NCI-H82 treated with DMSO at 0.1 percent for 48 hours (cell line): ENCODE measurements at regions not wholly inside any gene's neighbourhood (a gene's known extent, or its start where the extent isn't known, plus 50 kb on each side); places are given as distances from the start of the nearest gene placed in this dataset.
"Not testable (repeated sequence)": the region's sequence is repeated elsewhere in the genome, so short reads cannot be mapped to it uniquely, and the experiment has no call there.

Source experiments
- DNase-seq: peaks from one replicate; lab custom pipeline; 2025; ENCODE audit not compliant: unreplicated experiment; lab: John Stamatoyannopoulos, UW

DNA sequence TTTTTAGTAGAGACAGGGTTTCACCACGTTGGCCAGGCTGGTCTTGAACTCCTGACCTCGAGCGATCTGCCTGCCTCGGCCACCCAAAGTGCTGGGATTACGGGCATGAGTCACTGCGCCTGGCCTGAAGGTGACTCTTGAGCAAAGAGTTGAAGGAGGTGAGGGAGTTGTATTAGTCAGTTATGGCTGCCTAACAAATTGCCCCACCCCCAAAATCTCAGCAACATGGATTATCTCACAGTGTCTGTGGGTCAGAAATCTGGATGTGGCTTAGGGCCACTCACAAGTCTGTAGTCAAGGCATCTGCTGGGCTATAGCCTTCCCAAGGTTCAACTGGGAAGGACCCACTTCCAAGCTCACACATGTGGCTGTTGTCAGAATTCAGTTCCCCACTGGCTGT is 52.8 kb upstream of the ADGRE5 start:
- DNase-seq: no peak

DNA sequence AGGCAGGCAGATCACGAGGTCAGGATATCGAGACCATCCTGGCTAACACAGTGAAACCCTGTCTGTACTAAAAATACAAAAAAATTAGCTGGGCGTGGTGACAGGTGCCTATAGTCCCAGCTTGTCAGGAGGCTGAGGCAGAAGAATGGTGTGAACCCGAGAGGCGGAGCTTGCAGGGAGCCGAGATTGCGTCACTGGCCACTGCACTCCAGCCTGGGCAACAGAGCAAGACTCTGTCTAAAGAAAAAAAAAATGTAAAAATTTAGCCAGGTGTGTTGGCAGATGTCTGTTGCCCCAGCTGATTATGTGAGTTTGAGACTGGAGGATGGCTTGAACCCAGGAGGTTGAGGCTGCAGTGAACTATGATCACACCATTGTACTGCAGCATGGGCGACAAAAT is 54.2 kb upstream of the ADGRE5 start:
- DNase-seq: not testable (repeated sequence)

GRCh38 chr19:14325863-14326262 is 55.4 kb upstream of the ADGRE5 start:
- no peak for DNase-seq

DNA sequence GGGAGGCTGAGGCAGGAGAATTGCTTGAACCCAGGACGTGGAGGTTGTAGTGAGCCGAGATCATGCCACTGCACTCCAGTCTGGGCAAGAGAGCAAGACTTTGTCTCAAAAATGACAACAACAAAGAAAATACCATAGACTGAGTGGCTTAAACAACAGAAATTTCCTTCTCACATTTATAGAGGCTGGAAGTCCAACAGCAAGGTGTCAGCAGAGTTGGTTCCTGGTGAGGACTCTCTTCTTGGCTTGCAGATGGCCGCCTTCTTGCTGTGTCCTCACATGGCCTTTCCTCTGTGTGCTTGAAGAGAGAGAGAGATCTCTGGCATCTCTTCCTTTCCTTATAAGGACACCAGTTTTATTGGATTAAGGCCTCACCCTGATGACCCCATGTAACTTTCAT is 56.1 kb upstream of the ADGRE5 start:
- no peak for DNase-seq

- no peak for DNase-seq
These were observed 58.3 kb upstream of the ADGRE5 start for GRCh38 chr19:14322889-14323463.

GRCh38 chr19:14320253-14320652 is 61.0 kb upstream of the ADGRE5 start:
- no peak for DNase-seq

GRCh38 chr19:14319720-14320119 is 61.5 kb upstream of the ADGRE5 start:
- DNase-seq: not testable (repeated sequence)

DNA sequence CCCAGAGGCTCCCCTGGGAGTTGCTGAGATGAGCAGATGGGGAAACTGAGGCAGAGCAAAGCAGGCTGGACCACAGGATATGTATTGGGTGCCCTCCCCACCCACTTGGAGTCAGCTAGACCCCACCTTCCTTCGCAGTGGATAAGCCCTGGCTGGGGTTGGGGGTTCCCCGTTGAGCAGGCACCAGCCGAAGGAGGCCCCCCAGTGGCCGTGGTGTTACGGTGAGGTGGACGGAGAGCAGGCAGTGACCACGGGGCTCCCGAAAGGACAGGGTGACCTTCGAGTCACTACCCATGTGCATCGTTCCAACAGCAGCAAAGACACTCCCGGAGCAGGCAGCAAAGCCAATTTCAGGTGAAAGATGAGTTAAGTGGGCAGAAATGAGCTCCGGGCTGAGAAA is 62.4 kb upstream of the ADGRE5 start:
- DNase-seq: no peak

DNA sequence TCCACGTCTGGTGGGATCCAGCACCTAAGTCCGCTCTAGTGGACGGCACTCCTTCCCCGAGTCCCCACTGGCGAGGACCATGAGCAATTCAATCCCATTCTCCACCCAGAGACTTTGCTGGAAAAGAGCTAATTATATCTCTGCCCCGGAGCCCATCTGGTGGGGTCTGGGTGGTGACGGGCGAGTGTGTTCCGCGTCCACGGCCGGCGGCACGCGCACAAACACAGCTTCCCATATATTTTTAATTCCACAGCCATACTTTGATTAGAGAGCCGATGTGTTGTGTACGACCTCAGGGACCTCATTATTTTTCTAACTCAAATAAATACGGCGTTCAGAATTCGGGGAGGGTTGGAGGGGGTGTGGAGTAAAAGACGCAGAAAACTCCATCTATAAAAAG is 64.1 kb upstream of the ADGRE5 start:
- no peak for DNase-seq

GRCh38 chr19:14315433-14315832 is 65.8 kb upstream of the ADGRE5 start:
- no peak for DNase-seq

GRCh38 chr19:14310055-14310454 is 71.2 kb upstream of the ADGRE5 start:
- DNase-seq: no peak

GRCh38 chr19:14305706-14306105 is 75.5 kb upstream of the ADGRE5 start:
- DNase-seq: peak; percentile 25

DNA sequence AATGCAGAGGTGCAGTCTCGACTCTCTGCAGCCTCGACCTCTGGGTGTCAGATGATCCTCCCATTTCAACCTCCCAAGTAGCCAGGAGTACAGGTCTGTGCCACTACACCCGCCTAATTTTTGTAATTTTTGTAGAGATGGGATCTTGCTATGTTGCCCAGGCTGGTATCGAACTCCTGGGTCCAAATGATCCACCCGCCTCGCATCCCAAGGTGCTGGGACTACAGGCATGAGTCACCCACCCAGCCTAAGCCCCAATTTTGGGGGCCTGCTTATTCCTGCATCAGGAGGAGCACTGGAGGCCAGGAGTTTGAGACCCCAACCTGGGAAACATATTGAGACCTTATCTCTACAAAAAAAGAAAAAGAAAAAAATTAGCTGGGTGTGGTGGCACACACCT is 80.1 kb upstream of the ADGRE5 start:
- no peak for DNase-seq

GRCh38 chr19:14300303-14300702 is 80.9 kb upstream of the ADGRE5 start:
- DNase-seq: no peak

DNA sequence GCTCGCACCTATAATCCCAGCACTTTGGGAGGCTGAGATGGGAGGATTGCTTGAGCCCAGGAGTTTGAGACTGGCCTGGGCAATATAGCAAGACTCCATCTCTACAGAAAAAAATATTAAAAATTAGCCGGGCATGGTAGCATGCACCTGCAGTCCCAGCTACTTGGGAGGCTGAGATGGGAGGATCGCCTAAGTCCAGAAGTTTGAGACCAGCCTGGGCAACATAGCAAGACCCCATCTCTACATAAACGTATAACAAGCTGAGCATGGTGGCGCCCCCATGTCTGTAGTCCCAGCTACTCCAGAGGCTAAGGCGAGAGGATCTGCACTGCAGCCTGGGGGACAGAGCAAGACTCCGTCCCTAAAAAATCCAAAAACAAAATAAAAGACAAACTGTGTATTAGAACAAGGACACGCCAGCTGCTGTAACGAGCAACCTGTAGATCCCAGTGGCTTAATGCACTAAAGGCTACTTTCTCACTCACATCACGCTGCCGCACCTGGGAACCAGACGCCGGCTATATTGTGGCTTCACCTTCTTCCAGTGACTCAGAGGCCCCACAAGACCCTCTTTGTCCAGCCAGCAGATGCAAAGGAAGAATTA is 81.9 kb upstream of the ADGRE5 start:
- DNase-seq: not testable (repeated sequence)

DNA sequence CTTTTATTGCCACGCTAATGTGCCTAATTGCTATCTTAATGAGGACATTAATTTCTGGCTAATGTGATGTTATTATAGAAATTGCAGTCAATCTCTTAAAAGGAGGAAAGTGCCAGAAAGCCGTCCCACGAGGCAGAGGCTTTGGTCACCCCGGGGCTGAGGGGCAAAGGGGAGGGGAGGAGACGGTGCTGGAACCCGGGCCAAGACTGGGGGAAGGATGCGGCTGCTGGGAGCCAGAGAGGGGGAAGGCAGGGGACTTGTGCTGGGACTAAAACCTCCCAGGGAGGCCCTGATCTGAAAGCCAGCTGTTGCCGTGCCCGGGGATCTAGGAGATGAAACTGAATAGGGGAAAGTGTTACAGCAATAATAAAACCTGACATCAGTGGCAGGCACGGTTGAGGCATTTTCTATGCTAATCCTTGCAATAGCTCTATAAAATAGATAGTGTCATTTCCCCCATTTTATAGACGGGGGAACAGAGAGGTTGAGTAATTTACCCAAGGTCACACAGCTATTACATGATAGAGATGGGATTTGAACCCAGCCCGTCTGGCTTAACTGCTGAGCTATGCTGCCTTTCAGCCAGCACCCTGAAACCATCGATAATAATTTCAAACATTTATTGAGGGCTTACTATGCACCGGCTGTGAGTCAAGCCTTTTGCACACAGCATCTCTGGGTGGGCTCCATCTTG is 83.2 kb upstream of the ADGRE5 start:
- not testable (repeated sequence) for DNase-seq

DNA sequence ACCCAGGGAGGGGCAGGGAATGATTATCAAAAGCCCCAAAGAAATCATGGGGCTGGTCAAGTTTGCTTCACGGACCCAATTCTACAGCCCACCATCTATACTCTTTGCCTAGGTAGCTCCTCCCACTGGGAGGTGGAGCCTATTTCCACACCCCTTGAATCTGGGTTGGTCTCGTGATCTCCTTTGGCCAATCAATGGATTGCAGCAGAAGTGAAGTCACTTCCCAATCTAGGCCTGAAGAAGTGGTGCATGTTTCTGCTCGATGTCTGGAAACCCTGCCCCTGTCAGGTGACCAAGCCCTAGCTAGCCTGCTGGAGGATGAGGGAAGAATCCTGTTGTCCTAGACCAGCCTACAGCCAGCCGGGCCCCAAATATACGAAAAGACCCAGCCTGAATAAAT is 86.3 kb upstream of the ADGRE5 start:
- DNase-seq: peak; percentile 22

GRCh38 chr19:14293816-14294170 is 87.5 kb upstream of the ADGRE5 start:
- not testable (repeated sequence) for DNase-seq

- peak; percentile 62 for DNase-seq
These were observed 87.3 kb upstream of the ADGRL1 start for GRCh38 chr19:14293101-14293815.

DNA sequence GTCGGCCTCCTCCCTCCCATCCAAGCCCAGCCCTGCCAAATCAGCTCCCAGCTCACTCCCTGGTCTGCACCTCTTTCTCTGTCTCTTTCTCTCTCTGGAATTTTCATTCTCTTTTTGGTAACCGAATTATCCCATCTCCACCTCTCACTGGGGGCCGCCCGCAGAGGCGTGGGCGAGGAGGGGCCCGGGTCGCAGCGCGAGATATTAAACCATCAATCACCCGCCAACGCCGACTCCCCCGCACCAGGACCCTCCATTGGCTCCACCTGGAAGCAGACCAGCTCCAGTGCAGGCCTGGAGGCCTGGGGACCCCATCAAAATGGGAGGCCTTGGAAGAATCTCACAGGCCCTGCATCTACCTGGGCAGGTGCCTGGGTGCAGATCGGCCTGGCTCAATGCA is 83.8 kb upstream of the ADGRL1 start:
- DNase-seq: not testable (repeated sequence)

DNA sequence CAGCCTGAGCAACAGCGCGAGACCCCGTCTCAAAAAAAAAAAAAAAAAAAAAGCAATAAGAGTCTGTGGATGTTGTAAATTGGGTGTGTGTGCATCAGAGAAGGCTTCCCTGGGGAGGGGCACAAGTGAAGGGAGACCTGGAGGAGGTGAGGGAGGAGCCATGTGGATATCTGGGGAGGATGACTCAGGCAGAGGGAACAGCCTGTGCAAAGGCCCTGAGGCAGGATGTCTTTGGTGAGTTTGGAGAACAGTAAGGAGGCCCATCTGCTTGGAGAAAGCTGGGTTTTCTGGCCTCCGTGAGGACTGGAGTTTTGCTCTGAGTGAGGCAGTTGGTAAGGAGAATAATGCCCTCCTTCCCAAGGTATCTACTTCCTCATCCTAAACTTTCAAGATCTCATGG is 81.9 kb upstream of the ADGRL1 start:
- DNase-seq: not testable (repeated sequence)

- peak; percentile 24 for DNase-seq
These were observed 80.6 kb upstream of the ADGRL1 start for GRCh38 chr19:14286594-14286993.
